Activated naive CD4-positive, alpha-beta T cell treated with Interleukin-2 at 50 U/mL for 16 hours (primary cell): ENCODE measurements at regions not wholly inside any gene's neighbourhood (a gene's known extent, or its start where the extent isn't known, plus 50 kb on each side); places are given as distances from the start of the nearest gene placed in this dataset.
"Not testable (repeated sequence)": the region's sequence is repeated elsewhere in the genome, so short reads cannot be mapped to it uniquely, and the experiment has no call there.

Source experiments
- DNase-seq: peaks from one replicate; pipeline ENCODE4 v3.0.0-alpha.2; 2020

DNA sequence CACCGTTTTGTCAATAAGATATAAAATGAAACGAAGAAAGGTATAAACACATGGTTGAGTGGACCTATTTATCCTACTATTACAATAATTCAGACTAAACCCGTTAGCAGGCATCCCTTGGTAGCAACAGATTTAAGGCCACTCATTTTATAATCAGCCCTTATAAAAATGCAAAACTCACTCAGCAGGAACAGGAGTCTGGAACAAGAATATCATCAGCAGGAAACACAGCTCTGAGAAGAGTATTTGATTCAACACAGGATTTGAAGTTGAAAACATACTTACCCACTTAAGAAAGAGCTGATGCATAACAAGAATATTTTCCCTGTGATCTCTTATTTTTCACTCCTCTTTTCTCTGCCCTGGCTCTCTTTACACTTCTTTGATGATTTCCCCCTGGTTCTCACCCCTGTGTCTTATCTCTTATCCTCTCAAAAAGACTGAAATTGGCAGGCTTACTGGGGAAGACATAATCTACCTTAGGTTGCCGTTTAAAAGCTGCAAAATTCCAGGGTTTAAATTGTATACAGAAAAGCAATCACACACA lies 1722.7 kb downstream of the SLITRK5 start:
- DNase-seq: no peak

DNA sequence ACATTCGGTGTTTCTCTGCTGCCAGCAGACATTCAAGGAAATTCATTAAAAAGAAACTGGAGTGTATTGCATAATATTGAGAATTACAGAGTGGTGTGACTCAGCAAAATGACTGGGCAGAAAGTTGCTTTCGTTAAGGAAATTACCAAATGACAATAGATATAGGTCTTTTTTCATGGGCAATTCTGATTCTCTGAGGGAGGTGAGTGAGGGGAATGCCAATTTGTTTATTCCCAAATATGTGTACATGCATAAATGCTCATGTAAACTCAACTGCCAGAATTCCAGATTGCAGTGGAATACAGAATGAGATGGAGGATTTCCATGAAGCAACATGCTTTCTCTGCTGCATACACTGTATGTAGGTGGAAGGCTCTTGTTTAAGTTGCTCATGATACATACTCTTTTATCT lies 1730.1 kb downstream of the SLITRK5 start:
- DNase-seq: no peak

DNA sequence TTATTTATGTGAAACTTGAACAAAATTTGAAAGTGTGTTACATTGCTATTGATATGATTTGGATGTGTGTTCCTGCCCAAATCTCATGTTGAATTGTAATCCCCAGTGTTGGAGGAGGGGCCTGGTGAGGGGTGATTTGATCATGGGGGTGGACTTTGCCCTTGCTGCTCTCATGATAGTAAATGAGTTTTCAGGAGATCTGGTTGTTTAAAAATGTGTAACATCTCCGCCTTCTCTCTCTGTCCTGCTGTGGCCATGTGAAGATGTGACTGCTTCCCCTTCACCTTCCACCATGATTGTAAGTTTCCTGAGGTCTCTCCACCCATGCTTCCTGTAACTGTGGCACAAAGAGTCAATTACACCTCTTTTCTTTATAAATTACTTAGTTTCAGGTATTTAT lies 1731.0 kb downstream of the SLITRK5 start:
- DNase-seq: no peak

DNA sequence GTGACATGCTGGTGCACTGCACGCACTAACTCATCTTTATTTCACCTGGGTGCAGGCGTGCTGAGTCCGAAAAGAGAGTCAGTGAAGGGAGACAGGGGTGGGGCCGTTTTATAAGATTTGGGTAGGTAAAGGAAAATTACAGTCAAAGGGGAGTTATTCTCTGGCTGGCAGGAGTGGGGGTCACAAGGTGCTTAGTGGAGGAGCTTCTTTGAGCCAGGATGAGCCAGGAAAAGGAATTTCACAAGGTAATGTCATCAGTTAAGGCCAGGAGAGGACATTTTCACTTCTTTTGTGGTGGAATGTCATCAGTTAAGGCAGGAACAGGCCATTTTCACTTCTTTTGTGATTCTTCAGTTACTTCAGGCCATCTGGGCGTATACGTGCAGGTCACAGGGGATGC lies 1734.9 kb downstream of the SLITRK5 start:
- DNase-seq: not testable (repeated sequence)

DNA sequence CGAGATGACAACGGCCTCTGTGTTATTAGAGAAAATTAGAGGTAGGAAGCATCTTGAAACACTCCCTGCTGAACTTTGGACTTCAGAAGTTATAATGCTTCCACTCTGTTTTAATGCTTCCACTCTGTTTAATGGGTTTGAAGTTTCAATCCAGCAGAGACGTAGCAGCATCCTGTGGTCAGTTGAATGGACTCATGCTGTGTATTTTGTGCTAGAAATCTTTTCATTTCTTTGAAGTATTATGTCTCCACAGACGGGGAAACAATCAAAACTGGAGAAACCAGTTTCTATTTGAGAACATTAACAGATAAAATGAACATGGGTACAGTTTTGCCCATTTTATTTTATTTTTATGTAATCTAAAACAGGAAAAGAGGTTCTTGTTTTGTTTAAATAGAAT lies 1736.2 kb downstream of the SLITRK5 start:
- DNase-seq: no peak

DNA sequence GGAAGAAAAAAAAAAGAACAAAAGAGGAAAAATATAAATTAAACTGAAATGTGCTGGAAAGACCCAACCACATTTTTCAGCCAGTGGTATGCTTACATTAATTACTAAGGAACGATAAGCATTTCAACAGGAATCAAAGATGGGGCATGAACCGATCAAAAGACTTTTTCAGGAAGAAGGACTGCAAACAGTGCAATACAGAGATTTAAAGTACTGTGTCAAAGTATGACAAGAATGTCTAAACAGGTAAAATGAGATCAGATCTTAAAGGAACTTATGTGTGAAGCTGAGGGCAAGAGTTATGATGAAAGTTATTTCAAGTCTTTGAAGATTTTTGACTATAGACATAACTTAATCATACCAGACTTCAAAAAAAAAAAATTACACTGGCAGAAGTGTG lies 1761.8 kb downstream of the SLITRK5 start:
- no peak for DNase-seq

DNA sequence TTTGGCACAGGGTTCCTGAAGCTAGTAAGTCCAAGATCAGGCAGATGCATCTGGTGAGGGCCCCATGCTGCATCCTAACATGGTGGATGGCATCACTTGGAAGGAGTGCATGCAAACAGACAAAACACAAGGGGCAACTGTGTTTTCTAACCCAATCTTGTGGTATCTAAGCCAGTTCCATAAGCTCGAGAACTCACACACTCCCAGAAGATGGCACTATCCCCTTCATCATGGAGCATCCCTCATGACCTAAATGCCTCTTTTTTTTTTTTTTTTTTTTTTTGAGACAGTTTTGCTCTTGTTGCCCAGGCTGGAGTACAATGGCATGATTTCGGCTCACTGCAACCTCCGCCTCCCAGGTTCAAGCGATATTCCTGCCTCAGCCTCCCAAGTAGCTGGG lies 1763.5 kb downstream of the SLITRK5 start:
- DNase-seq: not testable (repeated sequence)

DNA sequence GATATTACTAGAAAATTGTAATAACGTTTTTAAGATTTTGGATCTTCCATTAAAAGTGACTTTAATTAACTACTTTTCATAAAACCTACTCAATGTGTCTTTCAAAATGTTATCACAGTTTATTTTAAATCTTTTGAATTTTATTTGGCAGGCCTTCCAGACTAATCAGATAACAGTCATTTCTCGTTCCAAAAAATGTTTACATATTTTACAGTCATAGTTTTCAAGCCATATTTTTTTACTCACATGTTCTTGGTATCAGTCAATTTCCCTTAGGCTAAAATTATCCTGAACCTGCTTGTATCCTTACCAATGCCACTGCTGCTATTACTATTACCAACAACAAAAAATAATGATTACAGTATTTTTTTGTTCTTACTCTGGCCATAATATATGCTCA lies 1783.5 kb downstream of the SLITRK5 start:
- no peak for DNase-seq

DNA sequence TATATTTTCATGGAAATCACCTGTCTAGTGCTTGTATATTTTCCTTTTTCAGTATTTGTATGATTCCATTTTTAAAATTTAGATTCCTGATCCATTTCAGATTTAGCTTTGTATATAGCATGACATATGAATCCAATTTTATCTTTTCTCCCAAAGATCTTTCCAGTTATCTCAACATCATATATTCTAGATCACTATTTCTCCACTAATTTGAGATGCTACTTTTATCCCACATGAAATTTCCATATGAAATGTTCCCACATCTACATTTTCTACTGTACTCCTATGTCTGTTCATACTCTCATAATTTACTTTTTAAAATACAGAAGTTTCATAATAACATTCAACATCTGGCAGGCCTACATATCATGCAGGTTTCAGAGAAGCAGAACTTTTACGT lies 1784.1 kb downstream of the SLITRK5 start:
- DNase-seq: no peak

DNA sequence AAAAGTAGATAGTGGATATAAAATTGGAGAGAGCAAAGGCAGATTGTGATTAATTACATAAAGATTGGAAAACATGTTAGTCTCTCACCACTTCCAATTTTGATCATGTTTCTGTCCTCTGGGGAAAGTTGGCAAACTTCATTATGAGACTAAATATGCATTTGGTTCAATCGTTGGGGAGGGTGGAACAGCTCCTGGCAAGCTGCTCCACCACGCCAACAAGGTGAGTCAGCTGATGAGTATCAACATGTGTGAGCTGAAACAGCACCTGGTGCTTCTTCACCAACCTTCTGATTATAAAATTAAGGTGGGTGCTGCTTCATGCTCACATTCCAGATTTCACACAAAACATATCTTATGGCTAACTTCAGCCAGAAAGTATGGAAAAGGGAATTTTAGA lies 1784.6 kb downstream of the SLITRK5 start:
- no peak for DNase-seq

DNA sequence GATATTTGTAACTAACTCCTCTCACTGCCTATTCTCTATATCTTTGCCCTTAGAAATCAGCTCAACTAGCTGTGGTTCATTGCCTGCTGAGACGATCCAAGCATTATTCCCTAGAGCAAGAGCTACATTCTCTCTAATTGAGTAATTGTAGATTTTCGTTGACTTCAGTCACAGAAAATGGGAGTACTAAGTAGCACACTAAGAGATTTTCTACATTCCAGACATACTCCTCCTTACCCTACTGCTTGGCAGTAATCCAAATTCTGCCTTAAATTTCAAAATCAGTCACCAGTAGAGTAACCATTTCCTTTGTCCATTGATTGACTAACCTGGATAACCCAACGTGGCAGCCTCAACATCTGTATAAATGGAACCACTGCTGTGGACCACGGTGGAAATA lies 1786.8 kb downstream of the SLITRK5 start:
- DNase-seq: no peak

DNA sequence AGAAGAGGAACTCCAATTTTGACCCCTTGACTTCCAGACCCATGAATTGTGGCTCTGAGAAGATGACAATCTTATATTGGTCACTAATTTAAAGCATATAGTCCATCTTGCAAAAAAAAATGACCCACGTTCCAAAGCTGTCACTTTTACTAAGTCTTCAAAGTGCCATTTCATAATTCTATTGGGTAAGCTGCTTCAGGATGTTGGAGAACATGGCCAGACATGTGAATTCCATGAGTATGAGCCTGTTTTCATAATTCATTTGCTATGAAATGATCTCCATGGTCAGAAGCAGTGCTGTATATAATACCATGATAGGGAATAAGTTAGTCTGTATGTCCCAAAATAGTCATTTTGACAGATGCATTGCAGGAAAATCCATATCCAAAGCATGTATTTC lies 1787.3 kb downstream of the SLITRK5 start:
- DNase-seq: no peak

DNA sequence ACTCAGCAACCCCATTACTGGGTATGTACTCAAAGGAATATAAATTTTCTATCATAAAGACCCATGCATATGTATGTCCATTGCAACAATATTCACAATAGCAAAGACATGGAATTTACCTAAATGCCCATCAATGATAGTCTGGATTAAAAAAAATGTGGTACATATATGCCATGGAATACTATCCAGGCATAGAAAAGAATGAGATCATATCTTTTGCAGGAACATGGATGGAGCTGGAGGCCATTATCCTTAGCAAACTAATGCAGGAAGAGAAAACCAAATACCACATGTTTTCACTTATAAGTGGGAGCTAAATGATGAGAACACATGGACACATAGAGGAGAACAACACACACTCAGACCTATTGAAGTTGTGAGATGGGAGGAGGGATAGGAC lies 1789.7 kb downstream of the SLITRK5 start:
- DNase-seq: not testable (repeated sequence)

DNA sequence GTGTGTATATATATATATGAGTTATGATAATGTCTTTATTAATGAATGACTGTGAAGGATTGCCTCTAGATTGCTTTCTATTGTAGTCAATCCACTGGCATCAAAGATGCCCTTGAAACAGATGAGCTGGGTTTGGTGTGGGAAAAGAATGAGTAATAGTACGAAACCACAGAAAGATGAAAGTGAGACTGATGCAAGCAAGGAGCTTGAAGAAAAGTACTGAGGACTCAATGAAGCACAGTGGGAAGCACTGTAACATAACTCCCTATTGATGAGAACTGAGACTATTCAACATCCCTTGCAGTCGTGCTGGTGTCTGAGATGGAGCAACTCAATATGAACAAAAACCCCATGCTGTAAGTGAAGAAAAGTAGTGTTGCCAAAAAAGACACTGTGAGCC lies 1794.2 kb downstream of the SLITRK5 start:
- DNase-seq: no peak

DNA sequence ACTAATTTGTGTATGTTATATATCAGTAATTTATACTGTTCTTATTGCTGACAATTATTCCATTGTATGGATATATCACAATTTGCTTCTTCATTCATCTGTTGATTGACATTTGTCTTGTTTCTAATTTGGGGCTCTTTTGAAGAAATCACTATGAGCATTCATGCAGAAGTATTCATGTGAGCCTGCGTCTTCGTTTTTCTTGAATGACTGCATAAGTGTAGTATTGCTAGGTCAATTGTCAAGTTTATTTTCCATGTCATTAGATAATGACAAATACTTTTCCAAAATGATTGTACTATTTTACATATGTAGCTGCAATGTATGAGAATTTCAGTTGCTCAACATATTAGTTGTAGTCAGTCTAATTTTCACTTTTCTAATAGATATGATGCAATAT lies 1796.9 kb downstream of the SLITRK5 start:
- no peak for DNase-seq

DNA sequence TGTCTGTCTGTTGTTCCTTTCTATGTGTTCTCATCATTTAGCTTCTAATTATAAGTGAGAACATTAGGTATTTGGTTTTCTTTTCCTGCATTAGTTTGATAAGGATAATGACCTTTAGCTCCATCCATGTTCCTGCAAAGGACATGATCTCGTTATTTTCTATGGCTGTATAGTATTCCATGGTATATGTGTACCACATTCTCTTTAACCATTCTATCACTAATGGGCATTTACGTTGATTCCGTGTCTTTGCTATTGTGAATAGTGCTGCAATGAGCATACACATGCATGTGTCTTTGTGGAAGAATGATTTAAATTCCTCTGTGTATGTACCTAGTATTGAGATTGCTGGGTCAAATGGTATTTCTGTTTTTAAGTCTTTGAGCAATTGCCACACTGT lies 1799.7 kb downstream of the SLITRK5 start:
- no peak for DNase-seq

DNA sequence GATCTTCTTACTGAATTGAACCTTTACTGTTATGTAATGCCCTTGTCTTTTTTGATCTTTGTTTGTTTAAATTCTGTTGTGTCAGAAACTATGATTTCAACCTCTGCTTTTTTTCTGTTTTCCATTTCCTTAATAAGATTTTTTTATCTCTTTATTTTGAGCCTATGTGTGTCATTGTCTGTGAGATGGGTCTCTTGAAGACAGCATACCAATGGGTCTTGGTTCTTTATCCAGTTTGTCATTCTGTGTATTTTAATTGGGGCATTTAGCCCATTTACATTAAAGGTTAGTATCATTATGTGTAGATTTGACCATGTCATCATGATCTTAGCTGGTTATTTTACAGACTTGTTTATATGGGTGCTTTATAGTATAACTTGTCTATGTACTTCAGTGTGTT lies 1803.3 kb downstream of the SLITRK5 start:
- DNase-seq: no peak

DNA sequence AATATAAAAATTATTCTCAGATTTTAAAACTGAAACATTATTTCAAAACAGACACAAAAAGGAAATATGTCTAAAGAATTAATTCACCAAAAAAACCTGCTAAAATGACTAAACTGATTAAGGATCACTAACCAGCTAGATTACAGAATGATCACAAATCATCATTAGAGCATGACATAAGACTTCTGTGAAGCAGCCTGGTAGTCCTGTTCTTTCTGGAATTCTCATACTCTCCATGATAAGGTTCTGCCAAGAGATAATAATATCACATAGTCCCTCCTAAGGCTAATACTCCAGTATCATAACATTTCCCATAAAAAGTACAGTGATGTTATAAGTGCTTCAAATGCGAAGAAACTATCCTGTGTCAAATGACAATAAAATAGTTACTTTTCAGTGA lies 1814.9 kb downstream of the SLITRK5 start:
- no peak for DNase-seq

DNA sequence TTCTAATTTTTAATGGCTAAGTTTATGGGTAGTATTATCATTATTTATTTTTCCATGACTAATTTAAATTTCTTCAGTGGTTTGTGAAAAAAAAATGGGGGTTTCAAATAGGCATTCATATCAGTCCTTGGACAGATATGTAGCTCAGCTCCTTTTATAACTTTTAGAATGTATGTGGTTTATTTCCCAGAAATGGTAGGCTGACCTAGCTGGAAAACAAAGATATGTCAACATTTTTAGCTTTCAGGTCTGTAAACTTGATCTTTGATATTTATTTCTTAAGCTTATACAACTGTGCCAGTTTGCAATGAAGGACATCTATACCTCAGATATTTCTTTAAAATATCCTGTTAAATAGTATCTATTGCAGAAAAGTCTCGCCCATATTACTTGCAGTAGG lies 1815.5 kb downstream of the SLITRK5 start:
- DNase-seq: no peak

DNA sequence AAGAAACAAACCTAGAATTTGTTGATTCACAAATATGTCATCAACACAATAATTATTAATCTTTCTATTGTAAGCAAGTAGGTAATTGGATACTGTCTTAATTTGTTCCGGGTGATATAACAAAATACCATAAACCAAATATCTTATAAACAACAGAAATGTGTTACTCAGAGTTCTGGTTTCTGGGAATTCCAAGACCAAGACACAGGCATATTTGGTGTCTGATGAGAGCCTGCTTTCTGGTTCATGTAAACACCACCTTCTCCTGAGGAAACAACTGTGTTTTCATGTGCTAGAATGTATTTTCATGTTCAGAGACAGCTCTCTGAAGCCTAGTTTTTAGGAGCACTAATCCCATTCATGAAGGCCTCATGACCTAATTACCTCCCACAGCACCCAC lies 1819.5 kb downstream of the SLITRK5 start:
- DNase-seq: no peak

DNA sequence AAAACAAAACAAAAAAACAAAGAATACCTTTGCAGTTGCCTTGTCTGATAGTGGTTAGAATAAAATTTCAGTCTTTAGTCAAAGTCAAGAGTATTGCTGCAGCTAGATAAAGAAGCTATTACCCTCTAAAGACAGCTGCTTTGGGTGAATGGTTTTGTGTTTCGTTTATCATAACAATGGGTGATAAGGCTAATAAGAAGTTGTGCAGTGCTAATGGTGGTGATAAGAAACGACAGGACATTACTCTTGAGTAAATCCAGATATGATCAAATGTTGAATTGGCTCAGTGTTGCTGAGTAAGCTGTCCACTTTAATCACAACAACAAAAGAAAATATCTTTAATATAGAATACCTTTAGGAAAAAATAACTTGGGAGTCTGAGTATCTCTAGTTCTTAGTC lies 1825.3 kb downstream of the SLITRK5 start:
- no peak for DNase-seq

DNA sequence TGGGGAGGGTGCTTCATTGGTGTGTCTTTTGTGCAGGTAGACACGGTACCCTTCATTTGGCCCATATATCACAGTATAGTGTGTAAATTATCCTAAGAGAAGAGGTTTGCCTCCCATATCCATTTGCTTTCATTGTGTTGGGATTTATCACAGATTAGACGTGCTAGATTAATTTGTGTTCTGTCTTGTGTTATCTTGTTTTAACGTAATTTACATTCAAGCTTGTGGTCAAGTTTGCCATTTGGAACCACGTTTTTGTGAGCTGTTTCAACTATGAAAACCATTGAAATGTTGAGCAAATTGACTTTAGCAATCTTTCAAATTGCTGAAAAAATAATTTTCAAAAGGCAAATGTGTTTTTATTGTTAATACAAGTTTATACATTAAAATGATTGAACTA lies 1826.5 kb downstream of the SLITRK5 start:
- DNase-seq: no peak

DNA sequence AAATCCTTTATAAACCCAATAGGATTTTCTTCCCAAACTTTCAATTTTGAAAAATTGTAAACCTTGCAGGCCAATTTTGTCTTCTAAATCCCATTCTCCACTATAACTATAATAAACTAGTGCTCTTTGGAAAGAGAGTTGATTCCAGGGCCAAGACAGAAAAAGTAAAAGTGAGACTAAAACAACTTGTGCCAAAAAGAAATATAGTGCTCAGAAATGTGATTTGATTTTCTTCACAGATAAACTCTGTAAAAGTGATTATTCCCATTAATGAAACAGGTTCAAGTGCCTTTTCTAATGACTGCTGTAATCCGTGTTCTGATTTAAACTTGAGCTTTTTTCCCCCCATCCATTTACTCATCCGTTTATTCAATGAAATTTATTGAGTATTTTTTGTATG lies 1831.1 kb downstream of the SLITRK5 start:
- DNase-seq: no peak

DNA sequence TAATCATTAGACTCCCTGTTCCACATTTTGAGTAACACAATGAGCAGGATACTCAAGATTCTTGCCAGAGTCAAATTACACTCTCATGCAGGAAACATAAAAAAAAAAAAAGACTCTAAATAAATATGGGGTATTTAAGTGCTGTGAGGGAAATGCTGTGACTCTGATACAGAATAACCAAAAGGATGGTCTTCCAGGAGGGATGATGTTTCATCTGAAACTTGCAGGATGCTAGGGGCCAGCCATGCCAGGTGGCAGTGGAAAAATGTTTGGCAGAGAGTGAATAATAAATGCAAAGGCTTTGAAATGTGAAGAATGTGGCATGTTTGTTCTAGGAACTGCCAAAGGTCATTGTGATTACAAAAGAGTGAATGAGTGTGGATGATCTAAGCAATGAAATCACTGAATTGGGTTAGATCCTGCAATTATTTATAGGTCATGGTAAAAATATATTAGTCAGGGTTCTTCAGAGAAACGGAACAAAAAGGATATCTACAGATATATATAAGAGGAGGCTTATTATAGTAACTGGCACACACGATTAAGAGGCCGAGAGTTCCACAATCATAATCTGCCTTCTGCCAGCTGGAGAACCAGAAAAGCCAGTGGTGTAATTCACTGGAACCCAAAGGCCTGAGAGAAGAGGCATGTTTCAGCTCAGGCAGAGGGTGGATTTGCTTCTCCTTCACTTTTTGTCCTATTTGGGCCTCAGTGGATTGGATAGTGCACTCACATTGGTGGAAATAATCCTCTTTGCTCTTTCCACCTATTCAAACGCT lies 1832.8 kb upstream of the MIR17HG start:
- DNase-seq: no peak

DNA sequence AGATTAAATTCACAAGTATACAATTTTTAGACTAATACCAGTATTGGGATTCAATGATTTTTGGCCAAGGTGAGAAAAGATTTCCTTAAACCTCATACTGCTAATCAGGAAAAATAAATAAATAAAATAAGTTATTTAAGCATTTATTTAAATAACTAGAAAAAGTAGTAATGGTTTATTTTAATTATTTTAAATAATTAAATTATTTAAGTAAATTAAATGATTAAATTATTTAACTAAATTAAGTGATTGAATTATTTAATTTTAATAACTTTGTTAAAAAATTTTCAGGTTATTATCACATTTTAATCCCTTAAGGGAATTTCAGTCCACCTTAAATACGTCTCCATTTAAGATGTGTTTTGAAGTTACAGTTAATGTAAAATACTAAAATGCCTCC lies 1831.5 kb upstream of the MIR17HG start:
- no peak for DNase-seq
